Keratinocyte (primary cell): ENCODE measurements at regions not wholly inside any gene's neighbourhood (a gene's known extent, or its start where the extent isn't known, plus 50 kb on each side); places are given as distances from the start of the nearest gene placed in this dataset.

Experiments
- DNase-seq: peaks from one replicate; pipeline ENCODE4 v3.0.0-alpha.2; 2011; ENCODE audit warnings: low read depth, missing footprints, low spot score
- FAIRE-seq: peaks from 2 replicates; lab custom pipeline; 2011; peaks lifted over from hg19 to GRCh38; lab: Jason Lieb, UNC
- H2AFZ ChIP-seq: 2 replicates; pipeline ENCODE4 v1.6.0; 2012; ENCODE audit warnings: low read length, control low read depth, inconsistent platforms; ENCODE audit not compliant: control insufficient read depth
- H3K27ac ChIP-seq: 2 replicates; pipeline ENCODE4 v1.5.1; 2011; ENCODE audit warnings: low read length; ENCODE audit not compliant: control insufficient read depth, insufficient read depth
- H3K27me3 ChIP-seq: 3 replicates; pipeline ENCODE4 v1.6.0; 2011; ENCODE audit warnings: low read length; ENCODE audit not compliant: control insufficient read depth, insufficient read depth; ENCODE audit errors: extremely low read depth
- H3K36me3 ChIP-seq, 2 experiments: 2 replicates in 1 of 2; 3 replicates in 1 of 2; pipeline ENCODE4 v1.5.1; 2011; ENCODE audit warnings: low read length in 2 of 2, mild to moderate bottlenecking in 1 of 2; ENCODE audit not compliant: control insufficient read depth in 2 of 2, insufficient read depth in 2 of 2; ENCODE audit errors: extremely low read depth in 1 of 2
- H3K4me1 ChIP-seq: 3 replicates; pipeline ENCODE4 v1.5.1; 2011; ENCODE audit warnings: low read length; ENCODE audit not compliant: control insufficient read depth, insufficient read depth; ENCODE audit errors: extremely low read depth
- H3K4me2 ChIP-seq: 3 replicates; pipeline ENCODE4 v1.6.0; 2011; ENCODE audit warnings: low read depth, low read length; ENCODE audit not compliant: control insufficient read depth, insufficient read depth; ENCODE audit errors: extremely low read depth
- H3K4me3 ChIP-seq, 3 experiments: fragments of 200-600 bp in 1 of 3; sonication (generic) in 1 of 3; 2 replicates in 2 of 3; 3 replicates in 1 of 3; pipeline ENCODE4 v1.5.1; 2011 to 2016; ENCODE audit warnings: low read length in 3 of 3, mild to moderate bottlenecking in 3 of 3, control low read depth in 2 of 3, inconsistent platforms in 1 of 3, low read depth in 1 of 3, mixed read lengths in 1 of 3, mixed run types in 1 of 3, moderate library complexity in 1 of 3; ENCODE audit not compliant: control insufficient read depth in 2 of 3, insufficient read depth in 2 of 3; ENCODE audit errors: extremely low read depth in 1 of 3
- H3K79me2 ChIP-seq: 2 replicates; pipeline ENCODE4 v1.6.0; 2012; ENCODE audit warnings: low read length; ENCODE audit not compliant: control insufficient read depth, insufficient read depth
- H3K9ac ChIP-seq: 3 replicates; pipeline ENCODE4 v1.6.0; 2011; ENCODE audit warnings: low read length; ENCODE audit not compliant: control insufficient read depth, insufficient read depth; ENCODE audit errors: extremely low read depth
- H3K9me1 ChIP-seq: 3 replicates; pipeline ENCODE4 v1.6.0; 2011; ENCODE audit warnings: low read length; ENCODE audit not compliant: control insufficient read depth, insufficient read depth; ENCODE audit errors: extremely low read depth
- H3K9me3 ChIP-seq: 2 replicates; pipeline ENCODE4 v1.5.1; 2012; ENCODE audit warnings: low read depth, low read length; ENCODE audit not compliant: control insufficient read depth
- H4K20me1 ChIP-seq: 3 replicates; pipeline ENCODE4 v1.6.0; 2011; ENCODE audit warnings: low read length; ENCODE audit not compliant: control insufficient read depth, insufficient read depth; ENCODE audit errors: extremely low read depth
- CTCF ChIP-seq, 3 experiments: IDR thresholded peaks in 1 of 3; conservative IDR thresholded peaks in 1 of 3; optimal IDR thresholded peaks in 1 of 3; 2 replicates in 2 of 3; 3 replicates in 1 of 3; pipeline versions ENCODE3 to v1.5.1; 2011; ENCODE audit warnings: low read length in 3 of 3, mild to moderate bottlenecking in 3 of 3, moderate library complexity in 2 of 3, control low read depth in 1 of 3, inconsistent platforms in 1 of 3; ENCODE audit not compliant: insufficient read depth in 2 of 3; ENCODE audit errors: extremely low read depth in 1 of 3
- EZH2 ChIP-seq: IDR thresholded peaks from one replicate; pipeline ENCODE4 v1.6.1; 2012; ENCODE audit warnings: inconsistent platforms, mild to moderate bottlenecking, low read length, moderate library complexity
- dilution Hi-C: fragments of 300-500 bp; cut with MboI; formaldehyde crosslinking; loops from one replicate; pipeline ENCODE4 v1.7.0; 2020; ENCODE audit warnings: low sequenced_read_pairs; ENCODE audit not compliant: extremely low pct_ligation_motif_present

DNA sequence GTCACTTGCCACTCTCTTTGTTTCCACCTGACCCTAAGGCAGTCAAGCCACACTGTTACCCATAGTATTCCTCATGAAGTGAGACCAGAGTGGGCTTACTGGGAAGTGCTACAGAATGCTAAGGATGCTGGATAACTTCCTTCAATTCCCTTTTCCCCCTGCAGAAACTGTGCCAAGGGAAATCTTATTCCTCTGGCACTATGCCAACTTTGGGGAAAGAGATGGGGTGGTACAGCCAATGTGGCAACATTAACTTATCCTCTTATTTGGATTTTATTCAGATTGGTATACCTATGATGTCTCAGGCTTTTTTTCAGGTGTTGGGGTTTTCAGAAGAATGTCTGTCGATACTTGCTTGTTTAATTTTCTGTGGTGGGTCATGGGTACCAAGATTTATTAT lies 599.4 kb upstream of the PBX1 start:
- no peaks in the 10 kb centered on the region for H3K36me3 ChIP-seq
- dilution Hi-C loops, result no loop called here
- FAIRE-seq, result no peak

GRCh38 chr1:163970151-163970550 lies 588.8 kb upstream of the PBX1 start:
- dilution Hi-C loops, result no loop called here
- no peak for TF ChIP-seq EZH2
- TF ChIP-seq CTCF (optimal IDR thresholded peaks at IDR 0.05 in 1 of 3, IDR thresholded peaks at IDR 0.05 in 1 of 3, conservative IDR thresholded peaks at IDR 0.05 in 1 of 3; ENCODE audit: extremely low read depth in 1 of 3, insufficient read depth in 2 of 3, low read length in 3 of 3), result no peak

More for the DNA sequence above, 599.4 kb upstream of the PBX1 start:
- Histone ChIP-seq H2AFZ (no peak overlapping the region), H3K27ac (no peak overlapping the region), H3K4me2 (no peak overlapping the region), H3K9me1 (no peaks in the 10 kb centered on the region), H3K79me2 (no peaks in the 10 kb centered on the region), H3K27me3 (no peaks in the 10 kb centered on the region), H4K20me1 (no peaks in the 10 kb centered on the region), H3K9me3 (no peaks in the 10 kb centered on the region), H3K4me3 (no peak overlapping the region), H3K9ac (no peak overlapping the region), H3K4me1 (no peaks in the 10 kb centered on the region)
- TF ChIP-seq CTCF (optimal IDR thresholded peaks at IDR 0.05 in 1 of 3, IDR thresholded peaks at IDR 0.05 in 1 of 3, conservative IDR thresholded peaks at IDR 0.05 in 1 of 3; ENCODE audit: extremely low read depth in 1 of 3, insufficient read depth in 2 of 3, low read length in 3 of 3) (no peak), EZH2 (no peak)
- no peak for DNase-seq

More at GRCh38 chr1:163970151-163970550, 588.8 kb upstream of the PBX1 start:
- no peak overlapping the region for H3K9ac ChIP-seq
- FAIRE-seq (no peak), DNase-seq (no peak)
- H4K20me1 ChIP-seq, result no peaks in the 10 kb centered on the region
- no peak overlapping the region for H3K27ac ChIP-seq
- H3K79me2 ChIP-seq, result no peaks in the 10 kb centered on the region
- no peak overlapping the region for H3K4me2 ChIP-seq
- no peaks in the 10 kb centered on the region for H3K9me3 ChIP-seq
- no peaks in the 10 kb centered on the region for H3K9me1 ChIP-seq
- H2AFZ ChIP-seq, result no peak overlapping the region
- H3K4me1 ChIP-seq, result no peaks in the 10 kb centered on the region
- H3K36me3 ChIP-seq, result no peaks in the 10 kb centered on the region
- no peak overlapping the region for H3K4me3 ChIP-seq
- no peaks in the 10 kb centered on the region for H3K27me3 ChIP-seq
